K562 (cell line): ENCODE measurements at regions not wholly inside any gene's neighbourhood (a gene's known extent, or its start where the extent isn't known, plus 50 kb on each side); places are given as distances from the start of the nearest gene placed in this dataset.

Source experiments
- CHD7 ChIP-seq: fragments of 200-600 bp; sonication (generic); IDR thresholded peaks from one replicate; pipeline ENCODE4 v1.6.1; 2012; ENCODE audit warnings: mild to moderate bottlenecking, low read depth, low read length, inconsistent platforms
- HIVEP1 ChIP-seq: fragments of 250-450 bp; sonication (Bioruptor Pico); IDR thresholded peaks from 2 replicates; pipeline ENCODE4 v1.4.0; 2020; ENCODE audit warnings: mild to moderate bottlenecking

DNA sequence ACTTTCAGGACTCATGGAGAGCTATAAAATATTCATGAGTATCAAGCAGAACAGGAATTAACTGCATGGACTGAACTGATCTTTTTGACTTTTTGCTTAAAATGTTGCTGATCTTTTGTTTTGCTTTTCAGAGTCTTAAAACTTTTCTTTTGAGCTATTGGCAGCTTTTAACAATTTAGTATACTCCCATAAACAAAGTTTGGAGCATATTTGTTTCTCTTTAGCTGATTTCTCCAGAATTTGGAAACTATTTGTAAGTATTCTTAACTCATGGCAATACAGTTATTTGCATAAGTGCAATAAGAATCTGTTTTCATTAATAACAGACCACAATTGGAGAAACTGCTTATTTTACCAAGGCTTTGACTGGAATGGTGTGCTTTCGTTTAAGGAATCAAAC, 73.4 kb upstream of the C1GALT1 start (continued):
- TF ChIP-seq CHD7 = no peak
- no peak for TF ChIP-seq HIVEP1 (CRISPR knock-in tag)
